ENCODE measurements at regions not wholly inside any gene's neighbourhood (a gene's known extent, or its start where the extent isn't known, plus 50 kb on each side); places are given as distances from the start of the nearest gene placed in this dataset.
"Not testable (repeated sequence)": the region's sequence is repeated elsewhere in the genome, so short reads cannot be mapped to it uniquely, and the experiment has no call there.

- H3K27ac ChIP-seq = no peak overlapping the region
- no peaks in the 10 kb centered on the region for H3K27me3 ChIP-seq
- ATAC-seq (ENCODE audit: low FRiP score in 2 of 2) (no peak), DNase-seq (no peak)
- TF ChIP-seq POLR2AphosphoS5 (IDR thresholded peaks at IDR 0.05) (no peak), CTCF (IDR thresholded peaks at IDR 0.05) (no peak), POLR2A (IDR thresholded peaks at IDR 0.05) (no peak), EP300 (IDR thresholded peaks at IDR 0.05) (no peak)
- no peaks in the 10 kb centered on the region for H3K36me3 ChIP-seq
- H3K4me1 ChIP-seq = no peaks in the 10 kb centered on the region
- no peak overlapping the region for H3K4me3 ChIP-seq
- peaks cover 0 to 9% (median 3%) of the 10 kb centered on the region in 4 donors for H3K9me3 ChIP-seq
Observed at GRCh38 chr9:34866614-34867013, 91.5 kb upstream of the PHF24 start.

- WGBS, 2 donors = 0 to 83% methylated on average over 1 of the region's 1 CpG
- no peak for TF ChIP-seq EP300 (IDR thresholded peaks at IDR 0.05)
- no peak for TF ChIP-seq CTCF (IDR thresholded peaks at IDR 0.05)
- no peak for TF ChIP-seq POLR2AphosphoS5 (IDR thresholded peaks at IDR 0.05)
- no peak for TF ChIP-seq POLR2A (IDR thresholded peaks at IDR 0.05)
Observed at GRCh38 chr9:34863426-34863825, 94.7 kb upstream of the PHF24 start.

GRCh38 chr9:34862836-34863235, 95.2 kb upstream of the PHF24 start:
- Histone ChIP-seq H3K4me3 (no peak overlapping the region), H3K27me3 (no peaks in the 10 kb centered on the region), H3K9me3 (peaks cover 0 to 12% (median 7%) of the 10 kb centered on the region in 4 donors), H3K36me3 (no peaks in the 10 kb centered on the region), H3K27ac (no peak overlapping the region), H3K4me1 (no peaks in the 10 kb centered on the region)
- ATAC-seq (ENCODE audit: low FRiP score in 2 of 2) = no peak
- no peak for DNase-seq
- TF ChIP-seq POLR2AphosphoS5 (IDR thresholded peaks at IDR 0.05) (no peak), POLR2A (IDR thresholded peaks at IDR 0.05) (no peak), CTCF (IDR thresholded peaks at IDR 0.05) (no peak), EP300 (IDR thresholded peaks at IDR 0.05) (no peak)

More at GRCh38 chr9:34863426-34863825, 94.7 kb upstream of the PHF24 start:
- Histone ChIP-seq H3K27ac (no peak overlapping the region), H3K4me3 (no peak overlapping the region), H3K27me3 (no peaks in the 10 kb centered on the region), H3K36me3 (no peaks in the 10 kb centered on the region), H3K9me3 (peaks cover 0 to 9% (median 4%) of the 10 kb centered on the region in 4 donors), H3K4me1 (no peaks in the 10 kb centered on the region)
- DNase-seq (no peak), ATAC-seq (ENCODE audit: low FRiP score in 2 of 2) (no peak)

- DNase-seq (no peak), ATAC-seq (ENCODE audit: low FRiP score in 2 of 2) (no peak)
- H3K27me3 ChIP-seq = no peaks in the 10 kb centered on the region
- no peak for TF ChIP-seq POLR2A (IDR thresholded peaks at IDR 0.05)
- TF ChIP-seq EP300 (IDR thresholded peaks at IDR 0.05) = no peak
- TF ChIP-seq CTCF (IDR thresholded peaks at IDR 0.05) = no peak
- TF ChIP-seq POLR2AphosphoS5 (IDR thresholded peaks at IDR 0.05) = no peak
- WGBS, 2 donors = 16 to 22% methylated on average over 3 to 4 of the region's 4 CpGs
- no peak overlapping the region for H3K27ac ChIP-seq
- no peak overlapping the region for H3K4me3 ChIP-seq
- H3K4me1 ChIP-seq = no peaks in the 10 kb centered on the region
- H3K36me3 ChIP-seq = no peaks in the 10 kb centered on the region
- H3K9me3 ChIP-seq = peaks cover 0 to 18% (median 9%) of the 10 kb centered on the region in 4 donors
Observed at GRCh38 chr9:34862043-34862442, 96.0 kb upstream of the PHF24 start.

- not testable (repeated sequence) for ATAC-seq (ENCODE audit: low FRiP score in 2 of 2); H3K36me3 ChIP-seq; H3K27ac ChIP-seq; H3K4me1 ChIP-seq; H3K4me3 ChIP-seq; H3K27me3 ChIP-seq; DNase-seq
- peaks cover 0 to 27% (median 21%) of the 10 kb centered on the region in 4 donors for H3K9me3 ChIP-seq
Observed at GRCh38 chr9:34855016-34855415, 103.1 kb upstream of the PHF24 start.

Measured in upper lobe of left lung (tissue), 6 donors.